ENCODE measurements at regions not wholly inside any gene's neighbourhood (a gene's known extent, or its start where the extent isn't known, plus 50 kb on each side); places are given as distances from the start of the nearest gene placed in this dataset.

DNA sequence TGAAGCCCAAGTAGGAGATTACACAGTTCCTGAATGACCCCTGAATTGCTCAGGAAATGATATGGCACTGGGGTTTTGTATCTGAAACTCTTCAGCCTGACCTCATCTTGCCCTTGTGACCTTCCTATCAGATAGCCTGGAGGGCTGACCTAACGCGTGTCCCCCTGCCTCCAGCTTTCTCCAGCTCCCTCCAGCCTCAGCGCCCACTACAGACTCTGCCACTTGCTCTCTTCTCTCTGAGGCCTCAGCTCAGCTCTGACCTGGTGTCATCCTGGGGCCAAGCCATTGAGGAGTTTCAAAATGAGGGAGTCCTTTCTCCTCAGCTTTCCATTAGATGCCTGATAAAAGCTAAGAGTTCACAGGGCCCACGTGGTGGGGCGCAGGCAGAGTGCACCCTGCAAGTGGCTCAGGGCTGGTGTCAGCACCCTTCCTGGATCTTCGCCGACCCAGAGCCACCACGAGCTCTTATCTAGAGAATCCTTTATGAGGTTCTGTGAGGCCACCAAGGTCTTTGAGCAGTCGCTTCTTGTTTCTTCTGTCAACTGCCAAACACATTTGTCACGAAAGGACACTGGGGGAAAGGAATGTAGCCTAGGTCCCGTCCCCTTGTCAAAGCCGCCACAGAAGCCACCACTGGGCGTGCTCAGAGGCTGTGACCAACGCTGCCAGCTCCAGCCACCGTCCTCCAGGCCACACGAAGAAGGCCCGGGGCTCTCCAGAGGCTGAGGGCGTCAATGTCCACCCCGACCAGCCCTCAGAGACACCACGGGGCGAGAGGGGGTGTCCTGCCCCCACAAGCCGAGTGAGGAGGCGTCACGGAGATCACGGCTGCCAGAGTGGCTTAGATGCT, 131.3 kb upstream of the GPC1 start:
- Histone ChIP-seq H3K4me1 (no peaks in the 10 kb centered on the region), H3K9me3 (no peaks in the 10 kb centered on the region), H3K36me3 (no peaks in the 10 kb centered on the region), H3K4me3 (no peak overlapping the region), H3K27ac (no peak overlapping the region), H3K27me3 (no peaks in the 10 kb centered on the region)
- TF ChIP-seq, protein P1, sequence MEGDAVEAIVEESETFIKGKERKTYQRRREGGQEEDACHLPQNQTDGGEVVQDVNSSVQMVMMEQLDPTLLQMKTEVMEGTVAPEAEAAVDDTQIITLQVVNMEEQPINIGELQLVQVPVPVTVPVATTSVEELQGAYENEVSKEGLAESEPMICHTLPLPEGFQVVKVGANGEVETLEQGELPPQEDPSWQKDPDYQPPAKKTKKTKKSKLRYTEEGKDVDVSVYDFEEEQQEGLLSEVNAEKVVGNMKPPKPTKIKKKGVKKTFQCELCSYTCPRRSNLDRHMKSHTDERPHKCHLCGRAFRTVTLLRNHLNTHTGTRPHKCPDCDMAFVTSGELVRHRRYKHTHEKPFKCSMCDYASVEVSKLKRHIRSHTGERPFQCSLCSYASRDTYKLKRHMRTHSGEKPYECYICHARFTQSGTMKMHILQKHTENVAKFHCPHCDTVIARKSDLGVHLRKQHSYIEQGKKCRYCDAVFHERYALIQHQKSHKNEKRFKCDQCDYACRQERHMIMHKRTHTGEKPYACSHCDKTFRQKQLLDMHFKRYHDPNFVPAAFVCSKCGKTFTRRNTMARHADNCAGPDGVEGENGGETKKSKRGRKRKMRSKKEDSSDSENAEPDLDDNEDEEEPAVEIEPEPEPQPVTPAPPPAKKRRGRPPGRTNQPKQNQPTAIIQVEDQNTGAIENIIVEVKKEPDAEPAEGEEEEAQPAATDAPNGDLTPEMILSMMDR (IDR thresholded peaks at IDR 0.05), result no peak
- TF ChIP-seq POLR2A (IDR thresholded peaks at IDR 0.05), result no peak
- peak in 1 of 3 donors; percentile 34 for DNase-seq

DNA sequence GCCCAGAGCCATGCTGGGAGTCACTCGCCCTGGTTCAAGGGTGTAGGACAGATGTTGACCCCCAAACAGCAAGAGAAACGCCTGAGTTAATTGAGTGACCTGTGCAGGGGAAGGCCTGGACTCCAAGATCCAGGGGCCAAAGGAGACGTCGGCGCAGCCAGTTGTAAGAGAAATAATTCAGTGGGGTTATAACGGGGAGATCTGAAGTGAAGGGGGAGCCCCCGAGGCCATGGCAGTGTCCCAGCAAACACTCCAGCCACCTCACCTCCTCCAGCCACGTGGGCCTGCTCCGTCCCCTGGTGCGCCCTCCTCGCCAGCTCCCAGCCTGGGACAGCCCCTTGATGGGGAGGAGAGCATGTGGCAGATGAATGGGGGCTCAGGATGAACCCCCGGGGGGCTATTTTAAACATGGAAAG, 130.7 kb upstream of the GPC1 start:
- H3K9me3 ChIP-seq, result no peaks in the 10 kb centered on the region
- H3K4me1 ChIP-seq, result no peaks in the 10 kb centered on the region
- H3K36me3 ChIP-seq, result no peaks in the 10 kb centered on the region
- TF ChIP-seq, protein P1 (IDR thresholded peaks at IDR 0.05), result no peak
- no peak for TF ChIP-seq POLR2A (IDR thresholded peaks at IDR 0.05)
- peak in 1 of 3 donors; percentile 14 for DNase-seq
- no peaks in the 10 kb centered on the region for H3K27me3 ChIP-seq
- H3K4me3 ChIP-seq, result no peak overlapping the region
- H3K27ac ChIP-seq, result no peak overlapping the region

DNA sequence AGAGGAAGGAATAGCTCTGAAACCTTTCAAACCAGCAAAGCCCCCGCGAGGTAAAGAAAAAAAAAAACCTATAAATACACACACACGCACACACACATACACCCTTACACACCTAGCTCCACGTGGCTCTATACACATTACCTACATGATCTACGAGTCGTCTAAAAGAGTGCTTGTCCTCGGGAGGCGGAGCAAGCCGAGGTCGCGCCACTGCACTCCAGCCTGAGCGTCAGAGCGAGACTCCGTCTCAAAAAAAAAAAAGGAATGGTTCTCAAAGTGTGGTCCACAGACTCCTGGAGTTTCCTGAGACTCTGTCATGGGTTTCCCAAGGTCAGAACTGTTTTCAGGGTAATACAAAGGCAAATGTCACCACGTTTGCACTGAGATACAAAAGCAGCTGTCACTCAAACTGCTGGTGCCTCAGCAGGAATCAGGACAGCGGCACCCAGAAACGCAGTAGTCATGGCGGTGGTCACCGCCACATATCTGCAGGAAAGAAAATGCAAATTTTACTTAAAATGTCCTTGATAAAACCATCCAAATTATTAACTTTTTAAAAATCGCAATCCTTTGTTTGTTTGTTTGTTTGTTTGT, 130.0 kb upstream of the GPC1 start:
- Histone ChIP-seq H3K27me3 (no peaks in the 10 kb centered on the region), H3K9me3 (no peaks in the 10 kb centered on the region), H3K27ac (no peak overlapping the region), H3K4me3 (no peak overlapping the region), H3K36me3 (no peaks in the 10 kb centered on the region), H3K4me1 (no peaks in the 10 kb centered on the region)
- TF ChIP-seq, protein P1 (IDR thresholded peaks at IDR 0.05), result no peak
- no peak for TF ChIP-seq POLR2A (IDR thresholded peaks at IDR 0.05)
- DNase-seq, result peak in 1 of 3 donors; percentile 5

DNA sequence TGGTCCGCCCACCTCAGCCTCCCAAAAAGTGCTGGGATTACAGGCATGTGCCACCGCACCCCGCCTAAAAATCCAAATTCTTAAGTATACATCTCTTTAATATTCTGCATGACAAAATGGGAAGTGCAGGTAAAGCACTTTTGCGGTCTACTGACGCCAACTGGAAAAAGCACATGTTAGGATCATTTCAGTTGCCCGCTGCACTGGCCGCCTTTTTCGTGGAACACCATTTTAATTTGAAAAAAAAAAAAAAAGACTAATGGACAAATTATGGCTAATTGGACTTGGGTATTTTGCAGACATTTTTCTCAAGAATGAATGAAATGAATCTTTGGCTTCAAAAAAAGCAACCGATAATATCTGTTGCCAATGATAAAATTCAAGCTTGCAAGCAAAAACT, 129.3 kb upstream of the GPC1 start:
- H3K36me3 ChIP-seq, result no peaks in the 10 kb centered on the region
- H3K9me3 ChIP-seq, result no peaks in the 10 kb centered on the region
- H3K4me1 ChIP-seq, result no peaks in the 10 kb centered on the region
- H3K27ac ChIP-seq, result no peak overlapping the region
- DNase-seq, result peak in 1 of 3 donors; percentile 10
- no peaks in the 10 kb centered on the region for H3K27me3 ChIP-seq
- TF ChIP-seq, protein P1 (IDR thresholded peaks at IDR 0.05), result no peak
- no peak for TF ChIP-seq POLR2A (IDR thresholded peaks at IDR 0.05)
- H3K4me3 ChIP-seq, result no peak overlapping the region

DNA sequence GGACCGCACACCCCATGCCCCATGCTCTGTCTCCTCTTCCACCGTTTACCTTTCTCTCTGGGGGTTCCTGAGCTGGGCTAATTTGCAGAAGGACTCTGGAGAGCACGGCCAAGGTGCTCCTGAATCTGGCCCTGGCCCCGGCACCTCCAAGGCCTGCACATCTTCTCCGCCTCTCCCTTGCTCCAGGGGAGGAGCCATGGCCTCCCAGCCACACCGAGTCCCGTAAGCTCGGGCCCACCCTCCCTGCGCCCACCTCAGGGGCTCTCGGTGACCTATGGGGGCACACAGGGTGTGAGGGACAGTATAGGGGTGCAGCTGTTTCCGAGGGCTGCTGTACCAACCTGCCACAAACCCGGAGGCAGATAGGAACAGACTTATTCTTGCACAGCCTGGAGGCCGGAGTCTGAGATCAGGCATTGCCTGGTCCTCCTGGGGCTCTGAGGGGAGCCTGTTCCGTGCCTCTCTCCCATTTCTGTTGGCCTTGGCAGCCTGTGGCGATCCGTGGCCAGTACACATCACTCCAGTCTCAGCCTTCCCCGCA, 127.3 kb upstream of the GPC1 start:
- Histone ChIP-seq H3K27me3 (no peaks in the 10 kb centered on the region), H3K27ac (no peak overlapping the region), H3K4me3 (no peak overlapping the region), H3K9me3 (no peaks in the 10 kb centered on the region), H3K36me3 (no peaks in the 10 kb centered on the region), H3K4me1 (no peaks in the 10 kb centered on the region)
- no peak for TF ChIP-seq POLR2A (IDR thresholded peaks at IDR 0.05)
- TF ChIP-seq, protein P1 (IDR thresholded peaks at IDR 0.05), result no peak
- DNase-seq, result peak in 1 of 3 donors; percentile 37
